GM20000 (cell line): ENCODE measurements at regions not wholly inside any gene's neighbourhood (a gene's known extent, or its start where the extent isn't known, plus 50 kb on each side); places are given as distances from the start of the nearest gene placed in this dataset.

ENCODE experiments used
- DNase-seq: peaks from one replicate; pipeline ENCODE4 v3.0.0; 2012; ENCODE audit warnings: low spot score
- TF ChIP-seq, protein P1 (sequence below): IDR thresholded peaks from 2 replicates; pipeline ENCODE4 v1.5.1; 2012; ENCODE audit warnings: mild to moderate bottlenecking, control low read depth; ENCODE audit errors: extremely low read depth, missing control alignments

- DNase-seq: no peak
These were observed 351.8 kb upstream of the ADAMTSL1 start for GRCh38 chr9:18122171-18122570.

GRCh38 chr9:18124760-18125159, 349.2 kb upstream of the ADAMTSL1 start:
- TF ChIP-seq, protein P1, sequence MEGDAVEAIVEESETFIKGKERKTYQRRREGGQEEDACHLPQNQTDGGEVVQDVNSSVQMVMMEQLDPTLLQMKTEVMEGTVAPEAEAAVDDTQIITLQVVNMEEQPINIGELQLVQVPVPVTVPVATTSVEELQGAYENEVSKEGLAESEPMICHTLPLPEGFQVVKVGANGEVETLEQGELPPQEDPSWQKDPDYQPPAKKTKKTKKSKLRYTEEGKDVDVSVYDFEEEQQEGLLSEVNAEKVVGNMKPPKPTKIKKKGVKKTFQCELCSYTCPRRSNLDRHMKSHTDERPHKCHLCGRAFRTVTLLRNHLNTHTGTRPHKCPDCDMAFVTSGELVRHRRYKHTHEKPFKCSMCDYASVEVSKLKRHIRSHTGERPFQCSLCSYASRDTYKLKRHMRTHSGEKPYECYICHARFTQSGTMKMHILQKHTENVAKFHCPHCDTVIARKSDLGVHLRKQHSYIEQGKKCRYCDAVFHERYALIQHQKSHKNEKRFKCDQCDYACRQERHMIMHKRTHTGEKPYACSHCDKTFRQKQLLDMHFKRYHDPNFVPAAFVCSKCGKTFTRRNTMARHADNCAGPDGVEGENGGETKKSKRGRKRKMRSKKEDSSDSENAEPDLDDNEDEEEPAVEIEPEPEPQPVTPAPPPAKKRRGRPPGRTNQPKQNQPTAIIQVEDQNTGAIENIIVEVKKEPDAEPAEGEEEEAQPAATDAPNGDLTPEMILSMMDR: no peak
- DNase-seq: no peak

More at GRCh38 chr9:18122171-18122570, 351.8 kb upstream of the ADAMTSL1 start:
- TF ChIP-seq, protein P1: no peak

DNA sequence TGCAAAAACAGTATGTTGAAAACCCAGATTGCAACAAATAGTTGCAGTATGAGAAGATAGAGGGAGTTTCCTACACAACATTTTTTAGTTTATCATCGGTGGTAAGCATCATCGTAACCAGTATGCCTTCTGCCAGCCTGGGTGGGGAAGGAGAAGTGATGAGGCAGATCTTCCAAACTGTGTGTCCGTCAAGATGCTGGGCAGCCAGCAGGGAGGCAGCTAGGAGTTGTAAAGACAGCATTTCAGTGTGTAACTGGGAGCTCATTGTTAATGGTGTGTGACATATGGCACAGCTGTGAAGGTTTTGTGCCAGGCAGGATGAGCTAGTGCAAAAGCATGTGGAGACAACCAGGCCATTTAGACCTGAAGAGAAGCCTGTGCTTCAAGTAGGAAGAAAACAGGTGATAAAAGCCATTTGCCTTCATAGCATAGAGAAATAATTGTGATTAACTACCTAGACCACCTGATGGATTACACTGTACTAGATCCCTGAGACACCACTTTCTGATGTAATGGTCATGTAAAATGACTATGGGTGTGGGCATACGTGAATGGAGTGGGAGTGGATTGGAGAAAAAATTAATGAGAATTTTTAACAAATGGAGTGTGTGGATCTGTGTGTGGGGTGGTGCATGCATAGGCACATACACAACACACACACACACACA, 347.0 kb upstream of the ADAMTSL1 start:
- TF ChIP-seq, protein P1: no peak
- no peak for DNase-seq

DNA sequence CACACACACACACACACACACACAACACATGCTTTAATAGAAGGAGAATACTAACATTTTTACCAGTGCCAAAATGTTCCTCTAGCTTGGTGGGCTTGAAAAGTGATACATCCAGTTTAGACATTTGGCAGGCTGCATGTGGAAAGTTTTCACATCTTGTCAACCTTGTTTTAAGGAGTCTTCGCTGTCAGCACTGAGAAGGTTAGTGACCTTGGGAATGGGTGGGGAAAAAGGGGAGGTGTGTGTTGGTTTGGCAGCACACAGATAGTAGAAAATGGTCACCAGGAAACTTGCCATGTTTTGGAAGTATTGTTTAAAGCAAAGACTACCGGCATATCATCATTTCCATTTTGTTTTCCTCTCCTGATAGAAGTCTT, 346.5 kb upstream of the ADAMTSL1 start:
- TF ChIP-seq, protein P1: no peak
- no peak for DNase-seq

GRCh38 chr9:18129809-18130334, 344.1 kb upstream of the ADAMTSL1 start:
- TF ChIP-seq, protein P1: no peak
- no peak for DNase-seq

- TF ChIP-seq, protein P1: no peak
These were observed 337.5 kb upstream of the ADAMTSL1 start for GRCh38 chr9:18136354-18136994.

GRCh38 chr9:18137815-18138214, 336.1 kb upstream of the ADAMTSL1 start:
- no peak for DNase-seq
- TF ChIP-seq, protein P1: no peak

More at GRCh38 chr9:18136354-18136994, 337.5 kb upstream of the ADAMTSL1 start:
- DNase-seq: no peak
